GM12892 (cell line): ENCODE measurements at regions not wholly inside any gene's neighbourhood (a gene's known extent, or its start where the extent isn't known, plus 50 kb on each side); places are given as distances from the start of the nearest gene placed in this dataset.

Experiments used
- POLR2A ChIP-seq: IDR thresholded peaks from 2 replicates; pipeline ENCODE4 v1.6.1; 2011; ENCODE audit warnings: low read depth, low read length, control low read depth
- POLR2AphosphoS5 ChIP-seq: IDR thresholded peaks from 2 replicates; pipeline ENCODE4 v1.6.1; 2011; ENCODE audit warnings: low read depth, low read length, control low read depth
- TAF1 ChIP-seq: IDR thresholded peaks from 2 replicates; pipeline ENCODE4 v1.6.1; 2011; ENCODE audit warnings: low read depth, mild to moderate bottlenecking, control low read depth, low read length, borderline replicate concordance

GRCh38 chr3:190234621-190235020 lies 87.6 kb downstream of the CLDN1 start:
- TF ChIP-seq POLR2A (no peak), POLR2AphosphoS5 (no peak), TAF1 (no peak)
